ENCODE measurements at regions not wholly inside any gene's neighbourhood (a gene's known extent, or its start where the extent isn't known, plus 50 kb on each side); places are given as distances from the start of the nearest gene placed in this dataset.

GRCh38 chr18:6628187-6628586, 101.3 kb upstream of the ARHGAP28 start:
- TF ChIP-seq CTCF (IDR thresholded peaks at IDR 0.05; ENCODE audit: insufficient read depth, low read length) = no peak
- no peak for TF ChIP-seq SPI1 (IDR thresholded peaks at IDR 0.05; ENCODE audit: borderline replicate concordance, low read depth)
- TF ChIP-seq GABPA (IDR thresholded peaks at IDR 0.05; ENCODE audit: low read depth) = no peak
- no peak for TF ChIP-seq REST (IDR thresholded peaks at IDR 0.05; ENCODE audit: insufficient replicate concordance, low read depth)
- no peak for TF ChIP-seq POLR2AphosphoS5 (IDR thresholded peaks at IDR 0.05; ENCODE audit: low read depth)
- no peaks in the 10 kb centered on the region for H3K27me3 ChIP-seq (ENCODE audit: insufficient read depth, poor library complexity, severe bottlenecking)
- H3K4me3 ChIP-seq (replicated peaks; ENCODE audit: insufficient read depth, low read length) = no peak overlapping the region
- no peak for DNase-seq (ENCODE audit: low read depth in 1 of 2, low spot score in 1 of 2)
- H3K27ac ChIP-seq (replicated peaks) = no peak overlapping the region

- TF ChIP-seq REST (IDR thresholded peaks at IDR 0.05; ENCODE audit: insufficient replicate concordance, low read depth) = no peak
- no peak for TF ChIP-seq CTCF (IDR thresholded peaks at IDR 0.05; ENCODE audit: insufficient read depth, low read length)
- no peak for TF ChIP-seq GABPA (IDR thresholded peaks at IDR 0.05; ENCODE audit: low read depth)
- no peak for TF ChIP-seq POLR2AphosphoS5 (IDR thresholded peaks at IDR 0.05; ENCODE audit: low read depth)
- TF ChIP-seq SPI1 (IDR thresholded peaks at IDR 0.05; ENCODE audit: borderline replicate concordance, low read depth) = no peak
- H3K4me3 ChIP-seq (replicated peaks; ENCODE audit: insufficient read depth, low read length) = no peak overlapping the region
- no peak for DNase-seq (ENCODE audit: low read depth in 1 of 2, low spot score in 1 of 2)
These were observed 99.8 kb upstream of the ARHGAP28 start for GRCh38 chr18:6629635-6630140.

GRCh38 chr18:6633310-6633709, 96.2 kb upstream of the ARHGAP28 start:
- Histone ChIP-seq H3K4me3 (replicated peaks; ENCODE audit: insufficient read depth, low read length) (no peak overlapping the region), H3K27me3 (ENCODE audit: insufficient read depth, poor library complexity, severe bottlenecking) (no peaks in the 10 kb centered on the region), H3K27ac (replicated peaks) (no peak overlapping the region)
- TF ChIP-seq SPI1 (IDR thresholded peaks at IDR 0.05; ENCODE audit: borderline replicate concordance, low read depth) (no peak), GABPA (IDR thresholded peaks at IDR 0.05; ENCODE audit: low read depth) (no peak), CTCF (IDR thresholded peaks at IDR 0.05; ENCODE audit: insufficient read depth, low read length) (no peak), REST (IDR thresholded peaks at IDR 0.05; ENCODE audit: insufficient replicate concordance, low read depth) (no peak), POLR2AphosphoS5 (IDR thresholded peaks at IDR 0.05; ENCODE audit: low read depth) (no peak)
- DNase-seq (ENCODE audit: low read depth in 1 of 2, low spot score in 1 of 2) = no peak

More at GRCh38 chr18:6629635-6630140, 99.8 kb upstream of the ARHGAP28 start:
- H3K27me3 ChIP-seq (ENCODE audit: insufficient read depth, poor library complexity, severe bottlenecking) = no peaks in the 10 kb centered on the region
- H3K27ac ChIP-seq (replicated peaks) = no peak overlapping the region
